RWPE1 (cell line): ENCODE measurements at regions not wholly inside any gene's neighbourhood (a gene's known extent, or its start where the extent isn't known, plus 50 kb on each side); places are given as distances from the start of the nearest gene placed in this dataset.

Experiments
- CTCF ChIA-PET: fragments of 350-600 bp; sonication (Branson Sonifier 250); formaldehyde crosslinking; extraction: SDS; loops from one replicate; lab custom pipeline; 2021; lab: Yijun Ruan, JAX
- POLR2A ChIA-PET: fragments of 400-600 bp; formaldehyde crosslinking; extraction: SDS; loops from one replicate; lab custom pipeline; 2020; ENCODE audit warnings: antibody characterized with exemption; ENCODE audit not compliant: low non-redundant PET; lab: Yijun Ruan, JAX
- DNase-seq: peaks from one replicate; pipeline ENCODE4 v3.0.0; 2012; ENCODE audit warnings: low spot score
- H3K27ac ChIP-seq: fragments of 450-650 bp; 2 replicates; pipeline ENCODE4 v1.5.1; 2017
- CTCF ChIP-seq: fragments of 450-650 bp; conservative IDR thresholded peaks from 2 replicates; pipeline ENCODE4 v1.5.1; 2017; ENCODE audit warnings: low read depth, mild to moderate bottlenecking

GRCh38 chr2:15766911-15767597, 173.3 kb upstream of the MYCN start:
- H3K27ac ChIP-seq: no peak overlapping the region
- ChIA-PET POLR2A (no interaction called here), CTCF (no interaction called here)
- no peak for TF ChIP-seq CTCF
- no peak for DNase-seq

DNA sequence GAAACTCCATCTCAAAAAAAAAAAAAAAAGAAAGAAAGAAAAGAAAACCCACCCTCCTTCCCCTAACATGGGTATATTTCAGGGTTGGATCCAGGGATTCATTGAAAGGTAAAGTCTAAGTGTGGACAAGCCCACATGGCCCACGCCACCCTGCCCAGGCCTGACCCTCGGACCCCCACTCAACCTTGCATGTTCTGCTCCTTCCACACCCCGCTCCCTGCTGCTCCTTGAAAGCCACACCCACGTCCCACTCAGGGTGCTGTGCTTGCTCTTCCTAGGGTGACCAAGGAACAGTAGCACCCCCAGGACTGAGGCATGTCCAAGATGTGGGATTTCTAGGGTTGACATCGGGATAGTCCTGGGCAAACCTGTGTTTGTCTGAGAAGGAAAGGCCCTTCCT, 172.7 kb upstream of the MYCN start:
- DNase-seq: no peak
- CTCF ChIA-PET: no interaction called here
- no peak overlapping the region for H3K27ac ChIP-seq
- POLR2A ChIA-PET: no interaction called here
- TF ChIP-seq CTCF: no peak

DNA sequence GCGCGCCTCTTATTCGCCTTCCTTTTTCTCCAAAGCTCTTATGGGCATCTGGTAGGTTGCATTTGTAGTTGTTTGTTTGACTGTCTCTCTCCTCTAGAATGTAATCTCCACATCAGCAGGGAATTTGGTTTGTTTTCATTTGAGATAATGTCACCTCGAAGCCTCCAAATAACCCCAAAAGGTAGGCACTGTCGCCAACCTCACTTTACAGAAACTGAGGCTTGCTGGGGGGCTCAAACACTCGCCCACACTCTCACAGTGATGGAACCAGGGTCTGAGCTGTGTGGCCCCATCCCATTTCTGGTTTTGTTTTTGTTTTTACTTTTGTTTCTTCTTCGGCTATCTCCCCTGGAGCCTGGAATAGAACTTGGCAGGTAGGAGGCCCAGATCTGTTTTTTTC, 172.2 kb upstream of the MYCN start:
- H3K27ac ChIP-seq: no peak overlapping the region
- ChIA-PET CTCF (no interaction called here), POLR2A (no interaction called here)
- TF ChIP-seq CTCF: no peak
- no peak for DNase-seq

DNA sequence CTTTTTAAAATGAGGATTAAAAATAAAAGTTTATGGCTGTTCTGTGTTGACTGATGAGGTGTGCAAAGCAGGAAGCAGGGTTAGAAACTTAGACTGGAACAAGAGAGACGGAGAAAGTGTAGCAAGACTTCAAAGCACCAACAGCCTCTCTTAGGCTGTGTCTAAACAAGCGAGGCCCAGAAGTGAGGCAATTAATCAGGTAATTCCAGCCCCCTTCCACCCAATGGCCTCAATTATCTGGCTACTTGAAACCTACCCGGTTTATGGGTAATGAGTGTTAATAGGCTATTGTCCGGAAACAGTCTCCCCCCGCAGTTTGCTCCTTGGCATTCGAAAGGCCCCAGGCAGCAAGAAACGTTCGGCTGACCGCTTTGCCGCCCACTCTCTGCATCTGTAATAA, 171.7 kb upstream of the MYCN start:
- TF ChIP-seq CTCF: no peak
- DNase-seq: no peak
- POLR2A ChIA-PET: no interaction called here
- H3K27ac ChIP-seq: no peak overlapping the region
- CTCF ChIA-PET: interaction anchor here (0.5 kb wide), 1 partner anchor 106 kb away, joined by 3 read pairs; no protein-coding TSS in a partner anchor

- no peak for TF ChIP-seq CTCF
- POLR2A ChIA-PET: no interaction called here
- H3K27ac ChIP-seq: no peak overlapping the region
- CTCF ChIA-PET: interaction anchor here (0.5 to 0.7 kb wide), 2 partner anchors 24 to 106 kb away, joined by 3 to 4 read pairs; no protein-coding TSS in a partner anchor
- no peak for DNase-seq
Measured at GRCh38 chr2:15769235-15769634, 171.1 kb upstream of the MYCN start.

DNA sequence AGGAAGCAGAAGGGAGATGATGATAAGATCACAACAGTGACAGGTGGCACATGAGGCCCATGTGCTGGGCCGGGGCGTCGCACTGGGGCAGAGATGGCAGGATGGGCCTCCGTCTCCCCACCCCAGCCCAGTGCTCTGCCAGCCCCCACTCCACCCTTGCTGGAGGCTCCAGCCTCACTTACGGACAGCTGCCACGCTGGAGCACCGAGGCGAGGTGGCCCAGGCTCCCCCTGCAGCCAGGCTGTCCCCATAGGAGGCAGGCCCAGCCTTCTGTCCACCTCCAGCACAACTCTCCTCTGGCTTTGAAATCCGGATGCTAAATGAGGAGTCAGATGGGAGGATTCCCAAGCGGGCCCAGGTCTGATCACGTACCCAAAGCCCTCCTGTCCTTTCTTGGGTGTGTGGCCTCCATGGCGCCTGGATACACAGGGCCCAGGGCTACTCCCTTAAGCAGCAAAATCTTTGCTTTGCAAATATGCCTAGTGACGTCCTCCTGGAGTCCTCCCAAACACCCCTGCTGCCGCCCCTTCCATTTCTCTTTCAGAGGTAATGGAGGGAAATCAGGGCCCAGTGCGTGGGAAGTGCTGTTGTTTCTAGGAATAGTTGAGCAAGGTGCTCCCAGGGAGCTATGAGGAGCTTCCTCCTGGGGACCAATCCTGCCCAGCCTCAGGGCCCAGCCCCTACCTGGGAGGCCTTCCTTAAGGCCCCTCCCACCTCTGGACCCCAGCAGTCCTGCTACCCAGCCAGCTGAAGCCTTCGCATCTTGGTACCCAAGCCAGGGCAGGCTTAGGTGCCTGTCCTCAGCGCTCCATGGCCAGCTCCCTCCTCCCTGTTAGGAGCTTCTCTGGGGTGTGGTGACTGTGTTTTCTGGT, 170.4 kb upstream of the MYCN start:
- POLR2A ChIA-PET: no interaction called here
- DNase-seq: no peak
- no peak overlapping the region for H3K27ac ChIP-seq
- CTCF ChIA-PET: interaction anchor here (0.7 kb wide), 2 partner anchors 24 to 45 kb away, joined by 3 to 4 read pairs; no protein-coding TSS in a partner anchor
- no peak for TF ChIP-seq CTCF
